ENCODE measurements at regions not wholly inside any gene's neighbourhood (a gene's known extent, or its start where the extent isn't known, plus 50 kb on each side); places are given as distances from the start of the nearest gene placed in this dataset.

GRCh38 chr14:81759541-81759940 is 225.9 kb upstream of the SEL1L start:
- no peak for TF ChIP-seq CTCF (IDR thresholded peaks at IDR 0.05)
- TF ChIP-seq NFE2L1 (CRISPR knock-in tag; IDR thresholded peaks at IDR 0.05), result no peak
- TF ChIP-seq ZNF263 (CRISPR knock-in tag; IDR thresholded peaks at IDR 0.05; ENCODE audit: low read depth), result no peak
- TF ChIP-seq USF2 (CRISPR knock-in tag; IDR thresholded peaks at IDR 0.05), result no peak
- TF ChIP-seq RELA (CRISPR knock-in tag; IDR thresholded peaks at IDR 0.05; ENCODE audit: borderline replicate concordance), result no peak
- TF ChIP-seq MAX (CRISPR knock-in tag; IDR thresholded peaks at IDR 0.05), result no peak

Data from WTC11 (cell line).